Naive B cell (primary cell): ENCODE measurements at regions not wholly inside any gene's neighbourhood (a gene's known extent, or its start where the extent isn't known, plus 50 kb on each side); places are given as distances from the start of the nearest gene placed in this dataset.

Source experiments
- ATAC-seq, 2 donors: fragments of 150-1000 bp; cut with Tn5 transposase; 2 replicates each; pipeline ENCODE4 v1.10.0; 2021; ENCODE audit warnings: low read depth in 2 of 2, mild to moderate bottlenecking in 2 of 2, moderate library complexity in 2 of 2
- DNase-seq: peaks from one replicate; pipeline ENCODE4 v3.0.0; 2022
- H3K27ac Mint-ChIP-seq, 6 donors: one replicate each; pipeline ENCODE4 v1.8.0; 2020 to 2022; ENCODE audit warnings: mild to moderate bottlenecking in 6 of 6, mixed read lengths in 6 of 6, moderate library complexity in 5 of 6, inconsistent platforms in 2 of 6
- H3K27me3 Mint-ChIP-seq, 3 donors: one replicate each; pipeline ENCODE4 v1.8.0; 2021 to 2022; ENCODE audit warnings: mixed read lengths in 3 of 3, mild to moderate bottlenecking in 1 of 3
- H3K36me3 Mint-ChIP-seq, 2 donors: one replicate each; pipeline ENCODE4 v1.8.0; 2020 to 2022; ENCODE audit warnings: mixed read lengths in 2 of 2, inconsistent platforms in 1 of 2, mild to moderate bottlenecking in 1 of 2
- H3K4me1 Mint-ChIP-seq, 3 donors: one replicate each; pipeline ENCODE4 v1.8.0; 2020 to 2022; ENCODE audit warnings: mixed read lengths in 3 of 3, inconsistent platforms in 1 of 3, mild to moderate bottlenecking in 1 of 3, moderate library complexity in 1 of 3
- H3K4me3 Mint-ChIP-seq, 8 donors: one replicate each; pipeline ENCODE4 v1.8.0; 2020 to 2022; ENCODE audit warnings: mild to moderate bottlenecking in 8 of 8, mixed read lengths in 8 of 8, moderate library complexity in 8 of 8, inconsistent platforms in 2 of 8
- H3K9me3 Mint-ChIP-seq, 7 donors: one replicate each; pipeline ENCODE4 v1.8.0; 2020 to 2022; ENCODE audit warnings: mixed read lengths in 7 of 7, mild to moderate bottlenecking in 5 of 7, inconsistent platforms in 2 of 7, moderate library complexity in 1 of 7

GRCh38 chr1:217274416-217274815 is 356.5 kb downstream of the GPATCH2 start:
- ATAC-seq, result no peak
- H3K27ac Mint-ChIP-seq, result no peak overlapping the region
- H3K9me3 Mint-ChIP-seq, result peaks cover 0 to 3% (median 0%) of the 10 kb centered on the region in 7 donors
- H3K4me1 Mint-ChIP-seq, result no peaks in the 10 kb centered on the region
- no peaks in the 10 kb centered on the region for H3K27me3 Mint-ChIP-seq
- H3K36me3 Mint-ChIP-seq, result no peaks in the 10 kb centered on the region
- H3K4me3 Mint-ChIP-seq, result no peak overlapping the region
- no peak for DNase-seq

- Mint-ChIP-seq H3K27ac (no peak overlapping the region), H3K9me3 (peaks cover 0 to 3% (median 0%) of the 10 kb centered on the region in 7 donors), H3K36me3 (no peaks in the 10 kb centered on the region), H3K4me3 (no peak overlapping the region), H3K4me1 (no peaks in the 10 kb centered on the region), H3K27me3 (no peaks in the 10 kb centered on the region)
- ATAC-seq, result no peak
- no peak for DNase-seq
These were observed 357.0 kb downstream of the GPATCH2 start for GRCh38 chr1:217273866-217274265.

DNA sequence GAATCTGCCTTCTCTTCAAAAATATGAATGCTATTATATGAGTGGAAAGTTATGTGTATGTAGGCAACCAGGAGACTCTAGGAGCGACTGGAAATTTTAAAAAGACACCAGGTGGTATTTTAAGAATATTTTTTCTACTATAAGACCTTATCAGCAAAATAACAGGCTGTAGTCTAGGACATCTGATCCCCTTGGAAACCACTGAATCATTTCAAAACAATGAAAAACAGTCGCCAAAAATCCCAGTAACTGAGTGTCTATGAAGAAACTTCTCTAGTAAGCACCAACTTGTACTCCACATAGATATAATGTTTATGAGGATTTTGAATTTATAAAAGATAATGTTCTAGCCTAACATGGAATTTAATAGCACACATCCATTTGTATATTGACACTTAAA is 358.5 kb downstream of the GPATCH2 start:
- Mint-ChIP-seq H3K27ac (no peak overlapping the region), H3K36me3 (no peaks in the 10 kb centered on the region), H3K27me3 (no peaks in the 10 kb centered on the region), H3K9me3 (peaks cover 0 to 3% (median 0%) of the 10 kb centered on the region in 7 donors), H3K4me1 (no peaks in the 10 kb centered on the region), H3K4me3 (no peak overlapping the region)
- ATAC-seq, result no peak
- no peak for DNase-seq

- H3K27ac Mint-ChIP-seq, result no peak overlapping the region
- H3K4me1 Mint-ChIP-seq, result no peaks in the 10 kb centered on the region
- H3K27me3 Mint-ChIP-seq, result no peaks in the 10 kb centered on the region
- H3K9me3 Mint-ChIP-seq, result peaks cover 0 to 2% (median 0%) of the 10 kb centered on the region in 7 donors
- ATAC-seq (no peak), DNase-seq (no peak)
- H3K4me3 Mint-ChIP-seq, result no peak overlapping the region
- H3K36me3 Mint-ChIP-seq, result no peaks in the 10 kb centered on the region
These were observed 360.8 kb downstream of the GPATCH2 start for GRCh38 chr1:217270101-217270500.

GRCh38 chr1:217268058-217268457 is 362.8 kb downstream of the GPATCH2 start:
- Mint-ChIP-seq H3K27ac (no peak overlapping the region), H3K4me3 (no peak overlapping the region), H3K9me3 (peaks cover 0 to 2% (median 0%) of the 10 kb centered on the region in 7 donors), H3K4me1 (no peaks in the 10 kb centered on the region), H3K27me3 (no peaks in the 10 kb centered on the region), H3K36me3 (no peaks in the 10 kb centered on the region)
- no peak for DNase-seq
- ATAC-seq, result no peak

DNA sequence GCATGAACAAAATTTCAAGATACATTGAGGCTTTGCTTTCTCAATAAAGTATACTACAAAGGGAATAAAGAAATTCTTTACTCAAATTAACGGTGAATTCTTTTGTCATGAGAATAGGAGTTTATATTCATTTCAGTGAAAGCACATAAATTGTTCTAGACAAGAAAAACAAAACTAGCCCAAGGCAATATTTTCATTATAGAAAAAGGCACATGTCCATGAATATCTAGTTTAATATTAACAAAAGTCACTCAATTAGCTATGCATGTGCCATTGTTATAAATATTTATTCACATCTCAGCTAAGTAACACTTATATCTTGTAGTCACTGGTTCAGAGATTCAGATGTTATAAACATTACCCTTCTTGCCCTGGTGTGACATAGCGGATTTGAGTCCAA is 369.3 kb downstream of the GPATCH2 start:
- Mint-ChIP-seq H3K4me1 (no peaks in the 10 kb centered on the region), H3K27ac (no peak overlapping the region), H3K4me3 (no peak overlapping the region), H3K36me3 (no peaks in the 10 kb centered on the region), H3K27me3 (no peaks in the 10 kb centered on the region), H3K9me3 (peaks cover 0 to 5% (median 1%) of the 10 kb centered on the region in 7 donors)
- ATAC-seq (no peak), DNase-seq (no peak)

DNA sequence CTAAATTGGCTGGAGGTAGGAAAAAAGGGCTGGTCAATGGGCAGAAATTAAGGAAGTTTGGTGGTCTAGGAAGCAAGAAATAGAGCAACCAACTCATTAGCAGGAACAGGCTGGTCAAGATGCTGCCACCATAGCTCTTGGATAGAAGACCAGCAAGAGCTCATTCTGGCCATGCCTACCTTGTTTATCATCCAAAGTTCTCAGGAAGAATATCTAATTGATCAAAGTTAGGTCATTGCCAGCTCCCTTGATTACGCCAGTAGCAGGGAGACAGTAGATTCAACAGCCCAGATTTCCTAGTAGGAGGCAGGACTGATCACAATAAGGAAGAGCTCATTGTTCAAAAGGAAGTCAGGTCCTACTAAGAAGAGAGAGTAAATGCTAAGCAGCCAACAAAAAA is 370.2 kb downstream of the GPATCH2 start:
- Mint-ChIP-seq H3K36me3 (no peaks in the 10 kb centered on the region), H3K27ac (no peak overlapping the region), H3K4me1 (no peaks in the 10 kb centered on the region), H3K27me3 (no peaks in the 10 kb centered on the region), H3K9me3 (peaks cover 0 to 7% (median 1%) of the 10 kb centered on the region in 7 donors), H3K4me3 (no peak overlapping the region)
- no peak for DNase-seq
- ATAC-seq, result no peak

GRCh38 chr1:217253985-217254384 is 376.9 kb downstream of the GPATCH2 start:
- ATAC-seq, result no peak
- Mint-ChIP-seq H3K36me3 (no peaks in the 10 kb centered on the region), H3K9me3 (peaks cover 0 to 6% (median 4%) of the 10 kb centered on the region in 7 donors), H3K27me3 (no peaks in the 10 kb centered on the region), H3K4me3 (no peak overlapping the region), H3K4me1 (no peaks in the 10 kb centered on the region), H3K27ac (no peak overlapping the region)
- DNase-seq, result no peak

DNA sequence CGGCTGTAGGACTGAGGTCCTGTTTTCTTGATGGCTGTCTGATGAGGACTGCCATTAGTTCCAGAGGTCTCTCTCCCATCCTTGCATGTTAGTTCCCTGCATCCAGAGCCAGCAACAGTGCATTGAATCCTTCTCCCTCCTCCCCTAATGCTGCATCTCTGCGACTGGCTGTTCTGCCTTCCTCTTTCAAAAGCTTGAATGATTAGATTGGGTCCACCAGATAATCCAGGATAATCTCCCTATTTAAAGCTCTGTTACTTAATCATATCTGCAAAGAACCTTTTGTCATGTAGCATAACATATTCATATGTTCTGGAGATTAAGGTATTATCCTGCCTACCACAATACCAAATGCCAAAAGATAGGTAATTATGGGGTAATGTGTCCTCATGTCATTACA is 377.5 kb downstream of the GPATCH2 start:
- no peak for ATAC-seq
- Mint-ChIP-seq H3K4me1 (no peaks in the 10 kb centered on the region), H3K27ac (no peak overlapping the region), H3K36me3 (no peaks in the 10 kb centered on the region), H3K4me3 (no peak overlapping the region), H3K27me3 (no peaks in the 10 kb centered on the region), H3K9me3 (peaks cover 0 to 6% (median 4%) of the 10 kb centered on the region in 7 donors)
- DNase-seq, result no peak

DNA sequence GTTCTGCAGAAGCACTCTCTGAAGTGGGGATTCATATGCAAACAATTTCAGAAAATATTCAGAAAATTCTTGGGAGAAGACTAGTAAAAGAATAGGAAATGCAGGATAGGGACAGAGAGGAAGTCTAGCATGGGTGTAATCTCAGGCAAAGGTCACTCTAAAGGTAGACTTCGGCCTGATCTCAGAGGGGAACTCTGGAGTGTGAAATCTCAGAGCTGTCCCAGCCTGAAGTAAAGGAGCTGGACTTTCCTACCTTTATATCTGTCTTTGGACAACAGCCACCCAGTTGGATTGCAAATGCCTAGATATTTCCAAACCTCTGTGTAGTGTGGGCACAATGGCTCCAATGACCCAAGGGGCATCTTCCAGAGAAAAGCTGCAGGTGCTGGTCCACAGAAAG is 379.8 kb downstream of the GPATCH2 start:
- Mint-ChIP-seq H3K27ac (no peak overlapping the region), H3K27me3 (no peaks in the 10 kb centered on the region), H3K36me3 (no peaks in the 10 kb centered on the region), H3K4me3 (no peak overlapping the region), H3K4me1 (no peaks in the 10 kb centered on the region), H3K9me3 (peaks cover 0 to 6% (median 2%) of the 10 kb centered on the region in 7 donors)
- DNase-seq (no peak), ATAC-seq (no peak)

DNA sequence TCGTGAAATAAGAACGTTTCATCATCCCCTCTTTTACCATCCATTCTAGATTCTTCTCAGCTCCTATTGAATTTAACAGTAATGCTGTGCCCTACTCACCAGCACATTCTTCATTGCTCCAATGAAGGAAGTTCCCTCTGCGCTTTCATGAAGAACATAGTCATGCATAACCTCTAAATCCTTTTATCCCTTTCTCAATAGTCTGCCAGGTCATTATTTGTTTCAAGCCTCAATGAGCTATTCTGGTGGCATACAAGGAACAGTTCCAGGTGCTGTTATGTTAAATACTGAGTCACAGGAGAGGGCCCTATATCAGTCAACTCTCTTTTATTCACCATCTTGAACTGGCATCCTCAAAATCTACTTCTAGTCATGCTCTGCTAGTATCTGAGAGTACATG is 381.0 kb downstream of the GPATCH2 start:
- no peak for ATAC-seq
- no peaks in the 10 kb centered on the region for H3K36me3 Mint-ChIP-seq
- H3K4me3 Mint-ChIP-seq, result no peak overlapping the region
- no peak overlapping the region for H3K27ac Mint-ChIP-seq
- peaks cover 0 to 6% (median 2%) of the 10 kb centered on the region in 7 donors for H3K9me3 Mint-ChIP-seq
- no peak for DNase-seq
- no peaks in the 10 kb centered on the region for H3K27me3 Mint-ChIP-seq
- no peaks in the 10 kb centered on the region for H3K4me1 Mint-ChIP-seq

DNA sequence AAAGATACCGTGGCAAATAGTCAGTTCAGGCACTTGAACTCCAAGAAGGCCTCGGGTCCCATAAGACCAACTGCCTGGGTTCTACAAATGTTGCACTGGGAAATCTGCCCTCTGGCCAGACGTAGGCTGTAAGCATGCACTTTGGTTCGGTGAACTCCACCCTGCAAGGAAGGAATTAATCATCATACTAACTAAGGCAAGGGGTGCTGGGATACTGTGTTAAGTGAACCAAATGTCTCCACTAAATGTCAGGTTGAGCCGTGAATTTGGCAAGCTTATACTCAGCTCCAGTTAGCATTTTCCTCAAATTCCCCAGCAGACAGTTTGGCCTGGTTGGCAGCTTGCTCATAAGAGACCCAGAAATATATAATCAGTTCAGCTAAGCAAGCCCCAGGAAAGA is 385.9 kb downstream of the GPATCH2 start:
- Mint-ChIP-seq H3K27me3 (no peaks in the 10 kb centered on the region), H3K27ac (no peak overlapping the region), H3K36me3 (no peaks in the 10 kb centered on the region), H3K9me3 (peaks cover 0 to 5% (median 2%) of the 10 kb centered on the region in 7 donors), H3K4me3 (no peak overlapping the region), H3K4me1 (no peaks in the 10 kb centered on the region)
- DNase-seq (no peak), ATAC-seq (no peak)

DNA sequence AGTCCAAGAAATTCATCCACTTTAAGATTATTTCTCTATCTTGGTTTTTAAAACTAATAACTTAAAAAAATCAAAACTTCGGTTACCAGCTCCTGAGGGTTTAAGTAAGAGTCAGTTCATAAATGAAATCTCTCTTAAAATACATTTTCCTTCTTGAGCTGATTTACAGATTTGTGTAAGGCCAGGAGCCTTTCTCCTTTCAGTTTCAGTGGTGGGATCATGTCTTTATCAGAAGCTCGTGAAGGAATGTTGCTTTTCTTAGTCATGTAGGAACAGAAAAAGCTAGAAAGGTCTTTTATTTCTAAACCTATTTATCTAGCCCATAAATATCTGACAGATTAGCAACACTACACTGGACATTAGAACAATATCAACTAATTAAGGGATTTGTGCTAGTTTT is 390.2 kb downstream of the GPATCH2 start:
- Mint-ChIP-seq H3K9me3 (peaks cover 0 to 8% (median 2%) of the 10 kb centered on the region in 7 donors), H3K27ac (no peak overlapping the region), H3K4me1 (no peaks in the 10 kb centered on the region), H3K27me3 (no peaks in the 10 kb centered on the region), H3K4me3 (no peak overlapping the region), H3K36me3 (no peaks in the 10 kb centered on the region)
- DNase-seq (no peak), ATAC-seq (no peak)

- no peaks in the 10 kb centered on the region for H3K36me3 Mint-ChIP-seq
- no peaks in the 10 kb centered on the region for H3K27me3 Mint-ChIP-seq
- no peak for DNase-seq
- ATAC-seq, result no peak
- no peaks in the 10 kb centered on the region for H3K4me1 Mint-ChIP-seq
- H3K9me3 Mint-ChIP-seq, result peaks cover 0 to 8% (median under 1%) of the 10 kb centered on the region in 7 donors
- H3K27ac Mint-ChIP-seq, result no peak overlapping the region
- H3K4me3 Mint-ChIP-seq, result no peak overlapping the region
These were observed 391.9 kb downstream of the GPATCH2 start for GRCh38 chr1:217238945-217239344.

DNA sequence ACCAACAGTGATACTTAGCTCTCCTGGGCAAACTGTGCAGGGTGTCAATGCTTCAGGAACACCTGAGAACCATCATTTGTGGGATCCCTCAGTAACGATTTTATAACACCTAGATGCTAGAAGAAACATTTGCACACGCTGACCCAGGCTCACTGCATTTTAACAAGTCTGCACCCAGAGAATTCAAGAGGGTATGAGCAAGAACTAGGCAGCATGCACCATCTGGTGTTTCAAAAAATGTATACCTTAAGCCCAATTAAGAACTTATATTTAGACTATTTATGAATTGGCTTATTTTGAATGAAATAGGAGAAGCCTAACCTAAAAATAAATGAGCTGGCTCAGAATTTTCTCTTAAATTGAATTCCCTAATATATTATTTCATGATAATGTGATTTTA is 400.5 kb downstream of the GPATCH2 start:
- DNase-seq, result no peak
- Mint-ChIP-seq H3K4me3 (no peak overlapping the region), H3K36me3 (no peaks in the 10 kb centered on the region), H3K27ac (no peak overlapping the region), H3K4me1 (no peaks in the 10 kb centered on the region), H3K27me3 (no peaks in the 10 kb centered on the region), H3K9me3 (peaks cover 0 to 9% (median 5%) of the 10 kb centered on the region in 7 donors)
- ATAC-seq, result no peak
